Ascending aorta (tissue), 2 donors: ENCODE measurements at regions not wholly inside any gene's neighbourhood (a gene's known extent, or its start where the extent isn't known, plus 50 kb on each side); places are given as distances from the start of the nearest gene placed in this dataset.

Source experiments
- DNase-seq, 2 donors: peaks; one replicate each; pipeline ENCODE4 v3.0.0-alpha.2; 2019; ENCODE audit warnings: low spot score in 2 of 2
- H3K27ac ChIP-seq, 2 donors: fragments of 200-600 bp; sonication (generic); one replicate each; pipeline ENCODE4 v1.5.1; 2016 to 2017; ENCODE audit warnings: mild to moderate bottlenecking in 1 of 2
- H3K27me3 ChIP-seq: fragments of 200-600 bp; sonication (generic); one replicate; pipeline ENCODE4 v1.5.1; 2017
- H3K36me3 ChIP-seq, 2 donors: fragments of 200-600 bp; sonication (generic); one replicate each; pipeline ENCODE4 v1.5.1; 2016
- H3K4me1 ChIP-seq, 2 donors: fragments of 200-600 bp; sonication (generic); one replicate each; pipeline ENCODE4 v1.5.1; 2016 to 2017; ENCODE audit warnings: mild to moderate bottlenecking in 1 of 2
- H3K4me3 ChIP-seq, 2 donors: fragments of 200-600 bp; sonication (generic); one replicate each; pipeline ENCODE4 v1.5.1; 2016 to 2017; ENCODE audit warnings: mild to moderate bottlenecking in 1 of 2
- H3K9me3 ChIP-seq, 2 donors: fragments of 200-600 bp; sonication (generic); one replicate each; pipeline ENCODE4 v1.5.1; 2016
- intact Hi-C: fragments of 100-400 bp; cut with DNase I; formaldehyde crosslinking; loops from one replicate; pipeline ENCODE4 v1.15.1; 2023
- TF ChIP-seq, protein P1 (sequence below), 3 experiments: fragments of 200-600 bp in 2 of 3; fragments of 450-650 bp in 1 of 3; sonication (generic) in 2 of 3; IDR thresholded peaks; one replicate each; pipeline ENCODE4 v1.5.1; 2016 to 2019; ENCODE audit warnings: antibody characterized with exemption in 3 of 3, mild to moderate bottlenecking in 1 of 3, moderate library complexity in 1 of 3

DNA sequence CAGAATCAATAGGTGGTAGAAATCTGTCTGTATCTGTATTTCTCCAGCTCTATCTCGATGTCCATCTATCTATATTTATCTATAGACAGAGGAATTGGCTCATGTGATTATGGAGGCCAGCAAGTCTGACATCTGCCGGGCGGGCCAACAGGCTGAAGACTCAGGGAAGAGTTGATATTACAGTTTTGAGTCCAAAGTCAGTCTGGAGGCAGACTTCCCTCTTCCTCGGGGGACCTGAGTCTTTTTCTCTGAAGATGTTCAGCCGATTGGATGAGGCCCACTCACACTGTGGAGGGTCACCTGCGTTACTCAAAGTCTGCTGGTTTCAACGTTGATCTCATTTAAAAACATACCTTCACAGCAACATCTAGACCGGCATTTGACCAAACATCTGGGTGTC, 98.7 kb downstream of the RAMP3 start:
- Histone ChIP-seq H3K36me3 (no peaks in the 10 kb centered on the region), H3K27me3 (no peaks in the 10 kb centered on the region), H3K4me3 (no peak overlapping the region), H3K9me3 (no peaks in the 10 kb centered on the region), H3K27ac (no peak overlapping the region), H3K4me1 (no peaks in the 10 kb centered on the region)
- DNase-seq, result no peak
- TF ChIP-seq, protein P1, sequence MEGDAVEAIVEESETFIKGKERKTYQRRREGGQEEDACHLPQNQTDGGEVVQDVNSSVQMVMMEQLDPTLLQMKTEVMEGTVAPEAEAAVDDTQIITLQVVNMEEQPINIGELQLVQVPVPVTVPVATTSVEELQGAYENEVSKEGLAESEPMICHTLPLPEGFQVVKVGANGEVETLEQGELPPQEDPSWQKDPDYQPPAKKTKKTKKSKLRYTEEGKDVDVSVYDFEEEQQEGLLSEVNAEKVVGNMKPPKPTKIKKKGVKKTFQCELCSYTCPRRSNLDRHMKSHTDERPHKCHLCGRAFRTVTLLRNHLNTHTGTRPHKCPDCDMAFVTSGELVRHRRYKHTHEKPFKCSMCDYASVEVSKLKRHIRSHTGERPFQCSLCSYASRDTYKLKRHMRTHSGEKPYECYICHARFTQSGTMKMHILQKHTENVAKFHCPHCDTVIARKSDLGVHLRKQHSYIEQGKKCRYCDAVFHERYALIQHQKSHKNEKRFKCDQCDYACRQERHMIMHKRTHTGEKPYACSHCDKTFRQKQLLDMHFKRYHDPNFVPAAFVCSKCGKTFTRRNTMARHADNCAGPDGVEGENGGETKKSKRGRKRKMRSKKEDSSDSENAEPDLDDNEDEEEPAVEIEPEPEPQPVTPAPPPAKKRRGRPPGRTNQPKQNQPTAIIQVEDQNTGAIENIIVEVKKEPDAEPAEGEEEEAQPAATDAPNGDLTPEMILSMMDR (IDR thresholded peaks at IDR 0.05), result no peak
- intact Hi-C loops, result no loop called here

DNA sequence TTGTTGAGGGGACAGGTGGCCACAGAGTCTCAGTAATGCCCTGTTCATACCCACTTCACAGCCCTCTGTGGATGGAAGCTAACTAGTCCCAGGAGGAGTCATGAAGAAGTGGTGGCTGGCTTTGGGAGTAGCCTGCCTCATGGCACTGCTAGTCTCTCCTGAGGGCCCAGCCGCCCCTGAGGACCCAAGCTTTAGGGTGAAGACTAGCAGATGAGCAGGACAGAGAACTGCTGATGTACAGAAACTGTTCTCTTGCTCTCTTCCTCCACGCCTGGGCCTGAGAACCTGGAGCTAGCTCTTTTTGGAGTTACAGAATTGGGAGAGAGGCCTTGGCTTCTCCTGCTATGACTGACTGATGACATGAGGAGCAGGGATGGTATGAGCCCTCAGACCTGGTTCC, 99.2 kb downstream of the RAMP3 start:
- Histone ChIP-seq H3K36me3 (no peaks in the 10 kb centered on the region), H3K4me3 (no peak overlapping the region), H3K4me1 (no peaks in the 10 kb centered on the region), H3K27me3 (no peaks in the 10 kb centered on the region), H3K9me3 (no peaks in the 10 kb centered on the region), H3K27ac (no peak overlapping the region)
- intact Hi-C loops, result no loop called here
- DNase-seq, result no peak
- TF ChIP-seq, protein P1 (IDR thresholded peaks at IDR 0.05), result no peak

DNA sequence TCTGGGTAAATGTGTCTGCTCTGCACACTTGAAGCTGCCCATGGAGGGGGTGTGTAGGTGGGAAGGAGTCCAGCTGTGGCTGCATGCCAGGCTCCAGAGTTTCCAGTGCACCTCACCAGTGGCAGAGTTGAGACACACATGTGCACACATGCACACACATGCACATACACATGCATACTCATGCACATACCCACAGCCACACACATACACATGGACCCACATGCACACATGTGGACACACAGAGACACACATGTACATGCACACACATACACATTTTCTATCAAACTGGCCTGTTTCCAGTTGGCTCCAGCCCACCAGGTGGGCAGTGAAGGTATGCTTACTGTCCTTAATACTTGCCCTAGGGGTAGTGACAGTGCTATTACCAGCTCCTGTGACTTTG, 99.7 kb downstream of the RAMP3 start:
- Histone ChIP-seq H3K27ac (no peak overlapping the region), H3K9me3 (no peaks in the 10 kb centered on the region), H3K4me3 (no peak overlapping the region), H3K4me1 (no peaks in the 10 kb centered on the region), H3K27me3 (no peaks in the 10 kb centered on the region), H3K36me3 (no peaks in the 10 kb centered on the region)
- TF ChIP-seq, protein P1 (IDR thresholded peaks at IDR 0.05), result no peak
- intact Hi-C loops, result no loop called here
- DNase-seq, result no peak

DNA sequence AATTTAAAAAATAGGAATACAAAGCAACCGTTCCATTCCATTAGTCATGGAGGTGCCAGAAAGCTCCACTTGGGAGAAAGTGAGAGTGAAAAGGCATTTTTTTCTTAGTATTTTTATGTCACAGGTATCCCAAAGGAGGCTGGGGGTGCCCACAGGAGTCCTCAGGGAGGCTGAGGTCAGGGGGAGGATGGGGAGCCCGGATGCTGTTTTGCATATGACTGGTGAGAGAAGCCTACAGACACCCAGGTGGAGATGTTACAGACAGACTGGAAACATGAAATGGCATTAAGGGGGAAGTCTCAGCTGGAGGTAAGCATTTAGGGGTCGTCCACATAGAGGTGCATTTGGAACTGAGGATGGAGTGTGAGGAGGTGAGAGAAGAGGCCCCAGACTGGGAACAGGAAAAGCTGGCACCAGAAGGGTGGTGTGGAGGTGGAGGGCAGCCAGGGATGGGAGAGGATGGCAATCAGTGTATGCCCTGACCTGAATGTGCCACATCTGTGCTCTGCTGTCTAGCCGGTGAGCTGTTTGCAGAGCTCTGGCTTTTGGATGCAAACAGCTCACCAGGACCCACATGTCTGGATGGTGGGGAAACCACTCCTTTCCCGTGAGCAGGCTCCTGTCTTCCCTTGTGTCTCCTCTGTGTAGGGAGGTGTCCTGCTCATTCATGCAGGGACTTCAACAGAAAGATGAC, 101.1 kb downstream of the RAMP3 start:
- Histone ChIP-seq H3K27me3 (no peaks in the 10 kb centered on the region), H3K9me3 (no peaks in the 10 kb centered on the region), H3K4me3 (no peak overlapping the region), H3K4me1 (no peaks in the 10 kb centered on the region), H3K27ac (no peak overlapping the region), H3K36me3 (no peaks in the 10 kb centered on the region)
- TF ChIP-seq, protein P1 (IDR thresholded peaks at IDR 0.05), result no peak
- intact Hi-C loops, result no loop called here
- DNase-seq, result no peak

DNA sequence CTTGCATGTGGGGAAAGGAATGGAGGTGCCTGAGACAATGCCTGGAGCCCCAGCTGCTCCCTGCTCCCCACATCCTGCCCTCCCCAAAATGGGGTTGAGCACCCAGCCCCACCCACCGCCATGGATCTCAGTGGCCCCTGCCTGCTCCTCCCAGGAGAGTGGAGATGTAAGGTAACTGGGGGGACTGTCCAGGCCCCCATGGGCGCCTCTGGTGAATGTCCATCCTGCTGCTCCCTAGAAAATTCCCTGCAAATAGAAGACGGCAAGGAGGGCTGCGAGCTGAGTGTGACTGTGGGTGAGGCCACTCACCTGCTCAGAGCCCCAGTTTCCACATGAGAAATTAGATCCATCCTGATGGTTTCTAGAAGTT, 101.6 kb downstream of the RAMP3 start:
- intact Hi-C loops, result no loop called here
- H3K27ac ChIP-seq, result no peak overlapping the region
- no peak overlapping the region for H3K4me3 ChIP-seq
- no peaks in the 10 kb centered on the region for H3K4me1 ChIP-seq
- no peaks in the 10 kb centered on the region for H3K9me3 ChIP-seq
- TF ChIP-seq, protein P1 (IDR thresholded peaks at IDR 0.05), result no peak
- H3K36me3 ChIP-seq, result no peaks in the 10 kb centered on the region
- no peaks in the 10 kb centered on the region for H3K27me3 ChIP-seq
- no peak for DNase-seq
